ENCODE measurements at regions not wholly inside any gene's neighbourhood (a gene's known extent, or its start where the extent isn't known, plus 50 kb on each side); places are given as distances from the start of the nearest gene placed in this dataset.
A peak's percentile ranks its signal among the peaks of the same experiment; 100 is the strongest.

DNA sequence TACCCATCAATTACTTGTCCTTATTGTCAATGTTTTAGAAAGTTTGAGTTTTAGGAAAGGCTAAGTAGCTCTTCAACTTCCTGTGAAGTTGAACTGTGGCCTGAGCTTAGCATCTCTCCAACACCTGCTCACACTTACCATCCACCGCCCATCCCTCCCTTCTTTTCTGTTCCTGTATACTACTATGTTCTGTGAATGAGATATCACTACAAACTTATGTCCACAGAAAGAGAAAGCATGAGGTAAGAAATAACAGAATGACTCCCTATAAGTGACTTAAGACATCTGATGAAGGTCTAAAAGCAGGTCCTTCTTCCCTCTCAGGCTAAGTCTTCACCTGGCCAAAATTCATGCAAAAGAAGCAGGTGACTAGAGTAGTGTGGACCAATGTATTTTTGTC, 246.3 kb upstream of the PREP start:
- DNase-seq (ENCODE audit: low read depth): no peak
- TF ChIP-seq, protein P1, sequence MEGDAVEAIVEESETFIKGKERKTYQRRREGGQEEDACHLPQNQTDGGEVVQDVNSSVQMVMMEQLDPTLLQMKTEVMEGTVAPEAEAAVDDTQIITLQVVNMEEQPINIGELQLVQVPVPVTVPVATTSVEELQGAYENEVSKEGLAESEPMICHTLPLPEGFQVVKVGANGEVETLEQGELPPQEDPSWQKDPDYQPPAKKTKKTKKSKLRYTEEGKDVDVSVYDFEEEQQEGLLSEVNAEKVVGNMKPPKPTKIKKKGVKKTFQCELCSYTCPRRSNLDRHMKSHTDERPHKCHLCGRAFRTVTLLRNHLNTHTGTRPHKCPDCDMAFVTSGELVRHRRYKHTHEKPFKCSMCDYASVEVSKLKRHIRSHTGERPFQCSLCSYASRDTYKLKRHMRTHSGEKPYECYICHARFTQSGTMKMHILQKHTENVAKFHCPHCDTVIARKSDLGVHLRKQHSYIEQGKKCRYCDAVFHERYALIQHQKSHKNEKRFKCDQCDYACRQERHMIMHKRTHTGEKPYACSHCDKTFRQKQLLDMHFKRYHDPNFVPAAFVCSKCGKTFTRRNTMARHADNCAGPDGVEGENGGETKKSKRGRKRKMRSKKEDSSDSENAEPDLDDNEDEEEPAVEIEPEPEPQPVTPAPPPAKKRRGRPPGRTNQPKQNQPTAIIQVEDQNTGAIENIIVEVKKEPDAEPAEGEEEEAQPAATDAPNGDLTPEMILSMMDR (conservative IDR thresholded peaks at IDR 0.05; ENCODE audit: low read depth, low read length): no peak

GRCh38 chr6:105648276-105648675, 245.4 kb upstream of the PREP start:
- TF ChIP-seq, protein P1 (conservative IDR thresholded peaks at IDR 0.05; ENCODE audit: low read depth, low read length): no peak

More for the DNA sequence above, 246.3 kb upstream of the PREP start:
- no peak overlapping the region for H3K4me3 ChIP-seq (ENCODE audit: low read length)

GRCh38 chr6:105646391-105646867, 243.5 kb upstream of the PREP start:
- no peak overlapping the region for H3K4me3 ChIP-seq (ENCODE audit: low read length)
- peak; percentile 64 for DNase-seq (ENCODE audit: low read depth)
- TF ChIP-seq, protein P1 (conservative IDR thresholded peaks at IDR 0.05; ENCODE audit: low read depth, low read length): no peak

More at GRCh38 chr6:105648276-105648675, 245.4 kb upstream of the PREP start:
- no peak for DNase-seq (ENCODE audit: low read depth)
- no peak overlapping the region for H3K4me3 ChIP-seq (ENCODE audit: low read length)

DNA sequence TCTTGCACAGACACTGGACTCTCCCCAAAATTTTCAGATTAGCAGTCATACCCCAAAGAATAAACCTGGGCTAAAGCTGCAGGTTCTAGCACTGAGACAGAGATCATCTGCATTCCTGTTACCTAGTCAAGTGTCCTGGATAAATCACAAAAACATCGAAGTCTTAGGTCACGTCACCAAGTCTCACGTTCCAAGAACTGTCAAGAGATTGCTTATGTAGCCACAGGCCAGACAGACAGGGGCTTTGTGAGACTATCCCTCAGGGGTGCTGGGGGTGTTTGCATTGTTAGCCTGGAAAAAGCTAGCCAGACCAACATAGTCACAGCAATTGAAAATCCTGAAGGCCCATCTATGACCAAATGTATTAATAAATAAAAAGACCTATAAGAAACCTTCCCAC, 243.1 kb upstream of the PREP start:
- no peak for DNase-seq (ENCODE audit: low read depth)
- TF ChIP-seq, protein P1 (conservative IDR thresholded peaks at IDR 0.05; ENCODE audit: low read depth, low read length): no peak
- H3K4me3 ChIP-seq (ENCODE audit: low read length): no peak overlapping the region

- peak; percentile 32 for DNase-seq (ENCODE audit: low read depth)
- H3K4me3 ChIP-seq (ENCODE audit: low read length): no peak overlapping the region
- TF ChIP-seq, protein P1 (conservative IDR thresholded peaks at IDR 0.05; ENCODE audit: low read depth, low read length): no peak
Observed at GRCh38 chr6:105645156-105645555, 242.3 kb upstream of the PREP start.

- H3K4me3 ChIP-seq (ENCODE audit: low read length): no peak overlapping the region
- TF ChIP-seq, protein P1 (conservative IDR thresholded peaks at IDR 0.05; ENCODE audit: low read depth, low read length): no peak
- no peak for DNase-seq (ENCODE audit: low read depth)
Observed at GRCh38 chr6:105644691-105645090, 241.8 kb upstream of the PREP start.

GRCh38 chr6:105644073-105644489, 241.2 kb upstream of the PREP start:
- TF ChIP-seq, protein P1 (conservative IDR thresholded peaks at IDR 0.05; ENCODE audit: low read depth, low read length): peak; percentile 52
- DNase-seq (ENCODE audit: low read depth): no peak
- no peak overlapping the region for H3K4me3 ChIP-seq (ENCODE audit: low read length)
